Right atrium auricular region (tissue), 2 donors: ENCODE measurements at regions not wholly inside any gene's neighbourhood (a gene's known extent, or its start where the extent isn't known, plus 50 kb on each side); places are given as distances from the start of the nearest gene placed in this dataset.
"Not testable (repeated sequence)": the region's sequence is repeated elsewhere in the genome, so short reads cannot be mapped to it uniquely, and the experiment has no call there.

Experiments
- DNase-seq: peaks from one replicate; pipeline ENCODE4 v3.0.0-alpha.2; 2019; ENCODE audit warnings: low spot score
- H3K27ac ChIP-seq, 2 donors: fragments of 200-600 bp; sonication (generic); 1 replicate in 1 of 2; 2 replicates in 1 of 2; pipeline ENCODE4 v1.5.1; 2016 to 2019
- H3K27me3 ChIP-seq, 2 donors: fragments of 200-600 bp; sonication (generic); one replicate each; pipeline versions ENCODE4 v1.5.1 to v1.6.0; 2017 to 2019
- H3K36me3 ChIP-seq: fragments of 200-600 bp; sonication (generic); one replicate; pipeline ENCODE4 v1.5.1; 2016
- H3K4me1 ChIP-seq, 2 donors: fragments of 200-600 bp; sonication (generic); one replicate each; pipeline versions ENCODE4 v1.5.1 to v1.6.0; 2017 to 2019
- H3K4me3 ChIP-seq, 2 donors: fragments of 200-600 bp; sonication (generic); 1 replicate in 1 of 2; 2 replicates in 1 of 2; pipeline ENCODE4 v1.5.1; 2017 to 2019; ENCODE audit warnings: mild to moderate bottlenecking in 1 of 2, moderate library complexity in 1 of 2
- H3K9me3 ChIP-seq, 2 donors: fragments of 200-600 bp; sonication (generic); one replicate each; pipeline ENCODE4 v1.5.1; 2019
- TF ChIP-seq, protein P1 (sequence below), 2 donors: fragments of 200-600 bp; sonication (generic); IDR thresholded peaks; one replicate each; pipeline ENCODE4 v1.5.1; 2019; ENCODE audit warnings: antibody characterized with exemption in 2 of 2

GRCh38 chr10:109665321-109665720 lies 258.0 kb downstream of the XPNPEP1 start:
- no peak overlapping the region for H3K27ac ChIP-seq
- DNase-seq, result no peak

DNA sequence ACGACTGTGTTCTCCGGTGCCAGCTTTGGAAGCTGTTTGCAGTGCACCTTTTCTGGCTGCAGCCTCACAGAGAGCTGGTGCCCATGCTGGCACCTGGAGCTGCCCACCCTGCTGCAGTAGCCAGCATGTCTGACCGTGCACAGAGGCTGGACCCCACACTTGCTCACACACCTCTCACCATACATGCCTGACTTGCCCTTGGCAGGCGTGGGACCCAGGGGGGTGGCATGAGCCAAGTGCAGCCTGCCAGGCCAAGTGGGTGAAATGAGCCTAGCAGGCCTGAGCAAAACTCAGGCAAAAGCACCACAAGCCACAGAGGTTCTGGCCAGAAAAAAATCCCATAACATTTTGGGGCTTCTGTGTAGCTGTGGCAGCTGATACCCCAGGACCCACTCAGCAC lies 258.8 kb downstream of the XPNPEP1 start:
- no peak for DNase-seq
- TF ChIP-seq, protein P1, sequence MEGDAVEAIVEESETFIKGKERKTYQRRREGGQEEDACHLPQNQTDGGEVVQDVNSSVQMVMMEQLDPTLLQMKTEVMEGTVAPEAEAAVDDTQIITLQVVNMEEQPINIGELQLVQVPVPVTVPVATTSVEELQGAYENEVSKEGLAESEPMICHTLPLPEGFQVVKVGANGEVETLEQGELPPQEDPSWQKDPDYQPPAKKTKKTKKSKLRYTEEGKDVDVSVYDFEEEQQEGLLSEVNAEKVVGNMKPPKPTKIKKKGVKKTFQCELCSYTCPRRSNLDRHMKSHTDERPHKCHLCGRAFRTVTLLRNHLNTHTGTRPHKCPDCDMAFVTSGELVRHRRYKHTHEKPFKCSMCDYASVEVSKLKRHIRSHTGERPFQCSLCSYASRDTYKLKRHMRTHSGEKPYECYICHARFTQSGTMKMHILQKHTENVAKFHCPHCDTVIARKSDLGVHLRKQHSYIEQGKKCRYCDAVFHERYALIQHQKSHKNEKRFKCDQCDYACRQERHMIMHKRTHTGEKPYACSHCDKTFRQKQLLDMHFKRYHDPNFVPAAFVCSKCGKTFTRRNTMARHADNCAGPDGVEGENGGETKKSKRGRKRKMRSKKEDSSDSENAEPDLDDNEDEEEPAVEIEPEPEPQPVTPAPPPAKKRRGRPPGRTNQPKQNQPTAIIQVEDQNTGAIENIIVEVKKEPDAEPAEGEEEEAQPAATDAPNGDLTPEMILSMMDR (IDR thresholded peaks at IDR 0.05), result no peak
- no peaks in the 10 kb centered on the region for H3K27me3 ChIP-seq
- no peak overlapping the region for H3K4me3 ChIP-seq
- H3K9me3 ChIP-seq, result no peaks in the 10 kb centered on the region
- no peaks in the 10 kb centered on the region for H3K4me1 ChIP-seq
- H3K36me3 ChIP-seq, result no peaks in the 10 kb centered on the region
- no peak overlapping the region for H3K27ac ChIP-seq

More at GRCh38 chr10:109665321-109665720, 258.0 kb downstream of the XPNPEP1 start:
- Histone ChIP-seq H3K27me3 (no peaks in the 10 kb centered on the region), H3K4me3 (no peak overlapping the region), H3K9me3 (no peaks in the 10 kb centered on the region), H3K4me1 (no peaks in the 10 kb centered on the region), H3K36me3 (no peaks in the 10 kb centered on the region)
- TF ChIP-seq, protein P1 (IDR thresholded peaks at IDR 0.05), result no peak

- Histone ChIP-seq H3K27ac (no peak overlapping the region), H3K27me3 (no peaks in the 10 kb centered on the region), H3K9me3 (no peaks in the 10 kb centered on the region), H3K4me1 (no peaks in the 10 kb centered on the region), H3K36me3 (no peaks in the 10 kb centered on the region), H3K4me3 (no peak overlapping the region)
- no peak for DNase-seq
- TF ChIP-seq, protein P1 (IDR thresholded peaks at IDR 0.05), result no peak
Observed at GRCh38 chr10:109663122-109663521, 260.2 kb downstream of the XPNPEP1 start.

DNA sequence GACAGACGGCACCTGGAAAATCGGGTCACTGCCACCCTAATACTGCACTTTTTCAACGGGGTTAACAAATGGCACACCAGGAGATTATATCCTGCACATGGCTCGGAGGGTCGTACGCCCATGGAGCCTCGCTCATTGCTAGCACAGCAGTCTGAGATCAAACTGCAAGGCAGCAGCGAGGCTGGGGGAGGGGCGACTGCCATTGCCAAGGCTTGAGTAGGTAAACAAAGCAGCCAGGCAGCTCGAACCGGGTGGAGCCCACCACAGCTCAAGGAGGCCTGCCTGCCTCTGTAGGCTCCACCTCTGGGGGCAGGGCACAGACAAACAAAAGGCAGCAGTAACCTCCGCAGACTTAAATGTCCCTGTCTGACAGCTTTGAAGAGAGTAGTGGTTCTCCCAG lies 270.7 kb downstream of the XPNPEP1 start:
- H3K27ac ChIP-seq, H3K9me3 ChIP-seq, H3K4me3 ChIP-seq, DNase-seq, H3K36me3 ChIP-seq, H3K4me1 ChIP-seq, H3K27me3 ChIP-seq: not testable (repeated sequence)

GRCh38 chr10:109650228-109650627 lies 273.1 kb downstream of the XPNPEP1 start:
- Histone ChIP-seq H3K9me3 (no peaks in the 10 kb centered on the region), H3K36me3 (no peaks in the 10 kb centered on the region), H3K27ac (no peak overlapping the region), H3K27me3 (no peaks in the 10 kb centered on the region), H3K4me3 (no peak overlapping the region), H3K4me1 (no peaks in the 10 kb centered on the region)
- TF ChIP-seq, protein P1 (IDR thresholded peaks at IDR 0.05), result no peak
- no peak for DNase-seq

GRCh38 chr10:109647627-109648026 lies 275.7 kb downstream of the XPNPEP1 start:
- Histone ChIP-seq H3K4me1 (no peaks in the 10 kb centered on the region), H3K9me3 (no peaks in the 10 kb centered on the region), H3K27ac (no peak overlapping the region), H3K36me3 (no peaks in the 10 kb centered on the region), H3K4me3 (no peak overlapping the region), H3K27me3 (no peaks in the 10 kb centered on the region)
- no peak for DNase-seq
- TF ChIP-seq, protein P1 (IDR thresholded peaks at IDR 0.05), result no peak
